H1 (cell line): ENCODE measurements at regions not wholly inside any gene's neighbourhood (a gene's known extent, or its start where the extent isn't known, plus 50 kb on each side); places are given as distances from the start of the nearest gene placed in this dataset.

Source experiments
- KDM4A ChIP-seq: IDR thresholded peaks from one replicate; pipeline ENCODE4 v1.7.1; 2012; ENCODE audit warnings: low read depth, mild to moderate bottlenecking, moderate library complexity, low read length, inconsistent platforms; ENCODE audit not compliant: severe bottlenecking
- TF ChIP-seq, protein P1 (sequence below): fragments of 300-600 bp; sonication (generic); IDR thresholded peaks from 2 replicates; pipeline ENCODE4 v1.7.1; 2012; ENCODE audit warnings: low read length, moderate library complexity, mild to moderate bottlenecking, inconsistent platforms; ENCODE audit not compliant: insufficient replicate concordance
- TF ChIP-seq, protein P2 (sequence below): IDR thresholded peaks from 2 replicates; pipeline ENCODE4 v1.6.1; 2011; ENCODE audit warnings: low read length, improper control_type of control experiment

DNA sequence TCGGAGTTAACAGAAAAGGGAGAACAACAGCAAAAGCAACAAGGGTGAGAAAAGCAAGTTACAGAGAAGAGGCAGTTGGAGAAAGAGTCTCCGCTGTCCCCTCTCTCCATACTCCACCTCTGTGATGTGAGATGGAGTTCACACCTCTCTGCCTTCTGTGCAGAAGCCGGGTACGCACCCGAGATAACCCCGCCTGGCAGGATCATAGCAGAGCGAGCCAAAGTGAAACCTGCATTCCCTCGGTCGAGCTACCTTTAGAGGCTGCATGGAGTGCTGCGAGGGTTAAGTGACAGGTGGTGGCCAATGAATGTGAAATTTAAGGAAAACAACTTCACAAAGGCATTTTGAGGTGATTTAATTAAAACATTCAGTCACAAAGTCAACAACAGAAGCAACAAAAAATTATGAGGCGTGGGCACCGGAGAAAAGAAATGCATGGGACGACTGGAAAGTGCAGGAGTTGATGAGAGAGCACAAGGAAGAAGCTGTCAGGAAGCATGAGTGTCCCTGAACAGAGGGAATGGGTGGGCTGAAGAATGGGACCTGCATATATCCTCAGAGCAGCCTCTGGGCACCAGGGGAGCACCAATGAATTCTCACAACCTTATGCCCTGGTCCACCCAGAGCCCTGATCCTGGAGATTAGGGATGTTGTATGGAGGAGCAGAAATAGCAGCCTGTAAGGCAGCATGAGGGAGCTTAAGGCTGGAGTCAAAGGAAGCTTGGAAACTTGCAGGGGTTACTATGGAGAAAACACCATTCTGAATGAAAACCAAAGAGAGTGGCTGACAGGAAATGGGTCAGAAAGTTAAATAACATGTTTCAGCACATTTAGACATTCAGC lies 208.3 kb downstream of the EMP1 start (continued):
- TF ChIP-seq, protein P1, sequence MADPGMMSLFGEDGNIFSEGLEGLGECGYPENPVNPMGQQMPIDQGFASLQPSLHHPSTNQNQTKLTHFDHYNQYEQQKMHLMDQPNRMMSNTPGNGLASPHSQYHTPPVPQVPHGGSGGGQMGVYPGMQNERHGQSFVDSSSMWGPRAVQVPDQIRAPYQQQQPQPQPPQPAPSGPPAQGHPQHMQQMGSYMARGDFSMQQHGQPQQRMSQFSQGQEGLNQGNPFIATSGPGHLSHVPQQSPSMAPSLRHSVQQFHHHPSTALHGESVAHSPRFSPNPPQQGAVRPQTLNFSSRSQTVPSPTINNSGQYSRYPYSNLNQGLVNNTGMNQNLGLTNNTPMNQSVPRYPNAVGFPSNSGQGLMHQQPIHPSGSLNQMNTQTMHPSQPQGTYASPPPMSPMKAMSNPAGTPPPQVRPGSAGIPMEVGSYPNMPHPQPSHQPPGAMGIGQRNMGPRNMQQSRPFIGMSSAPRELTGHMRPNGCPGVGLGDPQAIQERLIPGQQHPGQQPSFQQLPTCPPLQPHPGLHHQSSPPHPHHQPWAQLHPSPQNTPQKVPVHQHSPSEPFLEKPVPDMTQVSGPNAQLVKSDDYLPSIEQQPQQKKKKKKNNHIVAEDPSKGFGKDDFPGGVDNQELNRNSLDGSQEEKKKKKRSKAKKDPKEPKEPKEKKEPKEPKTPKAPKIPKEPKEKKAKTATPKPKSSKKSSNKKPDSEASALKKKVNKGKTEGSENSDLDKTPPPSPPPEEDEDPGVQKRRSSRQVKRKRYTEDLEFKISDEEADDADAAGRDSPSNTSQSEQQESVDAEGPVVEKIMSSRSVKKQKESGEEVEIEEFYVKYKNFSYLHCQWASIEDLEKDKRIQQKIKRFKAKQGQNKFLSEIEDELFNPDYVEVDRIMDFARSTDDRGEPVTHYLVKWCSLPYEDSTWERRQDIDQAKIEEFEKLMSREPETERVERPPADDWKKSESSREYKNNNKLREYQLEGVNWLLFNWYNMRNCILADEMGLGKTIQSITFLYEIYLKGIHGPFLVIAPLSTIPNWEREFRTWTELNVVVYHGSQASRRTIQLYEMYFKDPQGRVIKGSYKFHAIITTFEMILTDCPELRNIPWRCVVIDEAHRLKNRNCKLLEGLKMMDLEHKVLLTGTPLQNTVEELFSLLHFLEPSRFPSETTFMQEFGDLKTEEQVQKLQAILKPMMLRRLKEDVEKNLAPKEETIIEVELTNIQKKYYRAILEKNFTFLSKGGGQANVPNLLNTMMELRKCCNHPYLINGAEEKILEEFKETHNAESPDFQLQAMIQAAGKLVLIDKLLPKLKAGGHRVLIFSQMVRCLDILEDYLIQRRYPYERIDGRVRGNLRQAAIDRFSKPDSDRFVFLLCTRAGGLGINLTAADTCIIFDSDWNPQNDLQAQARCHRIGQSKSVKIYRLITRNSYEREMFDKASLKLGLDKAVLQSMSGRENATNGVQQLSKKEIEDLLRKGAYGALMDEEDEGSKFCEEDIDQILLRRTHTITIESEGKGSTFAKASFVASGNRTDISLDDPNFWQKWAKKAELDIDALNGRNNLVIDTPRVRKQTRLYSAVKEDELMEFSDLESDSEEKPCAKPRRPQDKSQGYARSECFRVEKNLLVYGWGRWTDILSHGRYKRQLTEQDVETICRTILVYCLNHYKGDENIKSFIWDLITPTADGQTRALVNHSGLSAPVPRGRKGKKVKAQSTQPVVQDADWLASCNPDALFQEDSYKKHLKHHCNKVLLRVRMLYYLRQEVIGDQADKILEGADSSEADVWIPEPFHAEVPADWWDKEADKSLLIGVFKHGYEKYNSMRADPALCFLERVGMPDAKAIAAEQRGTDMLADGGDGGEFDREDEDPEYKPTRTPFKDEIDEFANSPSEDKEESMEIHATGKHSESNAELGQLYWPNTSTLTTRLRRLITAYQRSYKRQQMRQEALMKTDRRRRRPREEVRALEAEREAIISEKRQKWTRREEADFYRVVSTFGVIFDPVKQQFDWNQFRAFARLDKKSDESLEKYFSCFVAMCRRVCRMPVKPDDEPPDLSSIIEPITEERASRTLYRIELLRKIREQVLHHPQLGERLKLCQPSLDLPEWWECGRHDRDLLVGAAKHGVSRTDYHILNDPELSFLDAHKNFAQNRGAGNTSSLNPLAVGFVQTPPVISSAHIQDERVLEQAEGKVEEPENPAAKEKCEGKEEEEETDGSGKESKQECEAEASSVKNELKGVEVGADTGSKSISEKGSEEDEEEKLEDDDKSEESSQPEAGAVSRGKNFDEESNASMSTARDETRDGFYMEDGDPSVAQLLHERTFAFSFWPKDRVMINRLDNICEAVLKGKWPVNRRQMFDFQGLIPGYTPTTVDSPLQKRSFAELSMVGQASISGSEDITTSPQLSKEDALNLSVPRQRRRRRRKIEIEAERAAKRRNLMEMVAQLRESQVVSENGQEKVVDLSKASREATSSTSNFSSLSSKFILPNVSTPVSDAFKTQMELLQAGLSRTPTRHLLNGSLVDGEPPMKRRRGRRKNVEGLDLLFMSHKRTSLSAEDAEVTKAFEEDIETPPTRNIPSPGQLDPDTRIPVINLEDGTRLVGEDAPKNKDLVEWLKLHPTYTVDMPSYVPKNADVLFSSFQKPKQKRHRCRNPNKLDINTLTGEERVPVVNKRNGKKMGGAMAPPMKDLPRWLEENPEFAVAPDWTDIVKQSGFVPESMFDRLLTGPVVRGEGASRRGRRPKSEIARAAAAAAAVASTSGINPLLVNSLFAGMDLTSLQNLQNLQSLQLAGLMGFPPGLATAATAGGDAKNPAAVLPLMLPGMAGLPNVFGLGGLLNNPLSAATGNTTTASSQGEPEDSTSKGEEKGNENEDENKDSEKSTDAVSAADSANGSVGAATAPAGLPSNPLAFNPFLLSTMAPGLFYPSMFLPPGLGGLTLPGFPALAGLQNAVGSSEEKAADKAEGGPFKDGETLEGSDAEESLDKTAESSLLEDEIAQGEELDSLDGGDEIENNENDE, result no peak
- TF ChIP-seq, protein P2, sequence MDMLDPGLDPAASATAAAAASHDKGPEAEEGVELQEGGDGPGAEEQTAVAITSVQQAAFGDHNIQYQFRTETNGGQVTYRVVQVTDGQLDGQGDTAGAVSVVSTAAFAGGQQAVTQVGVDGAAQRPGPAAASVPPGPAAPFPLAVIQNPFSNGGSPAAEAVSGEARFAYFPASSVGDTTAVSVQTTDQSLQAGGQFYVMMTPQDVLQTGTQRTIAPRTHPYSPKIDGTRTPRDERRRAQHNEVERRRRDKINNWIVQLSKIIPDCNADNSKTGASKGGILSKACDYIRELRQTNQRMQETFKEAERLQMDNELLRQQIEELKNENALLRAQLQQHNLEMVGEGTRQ, result no peak
- no peak for TF ChIP-seq KDM4A
